Stomach (tissue), 4 donors: ENCODE measurements at regions not wholly inside any gene's neighbourhood (a gene's known extent, or its start where the extent isn't known, plus 50 kb on each side); places are given as distances from the start of the nearest gene placed in this dataset.

Experiments used
- EP300 ChIP-seq: sonication (generic); formaldehyde crosslinking; IDR thresholded peaks from one replicate; pipeline ENCODE4 v1.6.1; 2017; ENCODE audit warnings: antibody characterized with exemption
- POLR2A ChIP-seq, 4 donors: fragments of 450-650 bp; IDR thresholded peaks; one replicate each; pipeline ENCODE4 v1.6.1; 2016; ENCODE audit warnings: antibody characterized with exemption in 4 of 4, control low read depth in 2 of 4, mild to moderate bottlenecking in 1 of 4, moderate library complexity in 1 of 4
- TF ChIP-seq, protein P1 (sequence below), 7 experiments: fragments of 450-650 bp in 4 of 7; fragments of 200-600 bp in 3 of 7; sonication (generic) in 3 of 7; IDR thresholded peaks; one replicate each; pipeline ENCODE4 v1.5.1; 2016 to 2019; ENCODE audit warnings: antibody characterized with exemption in 7 of 7, control low read depth in 2 of 7, mild to moderate bottlenecking in 1 of 7

DNA sequence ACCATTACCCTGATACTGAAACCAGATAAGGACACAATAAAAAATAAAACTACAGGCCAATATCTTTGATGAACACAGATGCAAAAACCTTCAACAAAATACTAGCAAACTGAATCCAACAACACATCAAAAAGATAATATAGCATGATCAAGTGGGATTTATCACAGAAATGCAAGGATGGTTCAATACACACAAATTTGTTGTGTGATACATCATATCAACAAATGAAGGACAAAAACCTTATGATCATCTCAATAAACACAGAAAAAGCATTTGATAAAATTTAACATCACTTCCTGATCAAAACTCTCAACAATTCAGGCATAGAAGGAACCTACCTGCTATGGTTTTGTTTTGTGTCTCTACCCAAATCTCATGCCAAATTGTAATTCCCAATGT lies 74.3 kb upstream of the VANGL1 start:
- no peak for TF ChIP-seq POLR2A (IDR thresholded peaks at IDR 0.05)
- TF ChIP-seq, protein P1, sequence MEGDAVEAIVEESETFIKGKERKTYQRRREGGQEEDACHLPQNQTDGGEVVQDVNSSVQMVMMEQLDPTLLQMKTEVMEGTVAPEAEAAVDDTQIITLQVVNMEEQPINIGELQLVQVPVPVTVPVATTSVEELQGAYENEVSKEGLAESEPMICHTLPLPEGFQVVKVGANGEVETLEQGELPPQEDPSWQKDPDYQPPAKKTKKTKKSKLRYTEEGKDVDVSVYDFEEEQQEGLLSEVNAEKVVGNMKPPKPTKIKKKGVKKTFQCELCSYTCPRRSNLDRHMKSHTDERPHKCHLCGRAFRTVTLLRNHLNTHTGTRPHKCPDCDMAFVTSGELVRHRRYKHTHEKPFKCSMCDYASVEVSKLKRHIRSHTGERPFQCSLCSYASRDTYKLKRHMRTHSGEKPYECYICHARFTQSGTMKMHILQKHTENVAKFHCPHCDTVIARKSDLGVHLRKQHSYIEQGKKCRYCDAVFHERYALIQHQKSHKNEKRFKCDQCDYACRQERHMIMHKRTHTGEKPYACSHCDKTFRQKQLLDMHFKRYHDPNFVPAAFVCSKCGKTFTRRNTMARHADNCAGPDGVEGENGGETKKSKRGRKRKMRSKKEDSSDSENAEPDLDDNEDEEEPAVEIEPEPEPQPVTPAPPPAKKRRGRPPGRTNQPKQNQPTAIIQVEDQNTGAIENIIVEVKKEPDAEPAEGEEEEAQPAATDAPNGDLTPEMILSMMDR (IDR thresholded peaks at IDR 0.05) = no peak
- no peak for TF ChIP-seq EP300
